OCI-LY3 (cell line): ENCODE measurements at regions not wholly inside any gene's neighbourhood (a gene's known extent, or its start where the extent isn't known, plus 50 kb on each side); places are given as distances from the start of the nearest gene placed in this dataset.

Source experiments
- EZH2phosphoT487 ChIP-seq: fragments of 200-600 bp; shearing (Covaris generic); IDR thresholded peaks from 2 replicates; pipeline ENCODE4 v1.6.1; 2018; ENCODE audit warnings: antibody characterized with exemption, mixed run types, low read depth
- TF ChIP-seq, protein P1 (sequence below): fragments of 200-600, 300-600 bp; sonication (generic); IDR thresholded peaks from 2 replicates; pipeline ENCODE4 v1.5.1; 2014; ENCODE audit warnings: antibody characterized with exemption, low read length, low read depth

DNA sequence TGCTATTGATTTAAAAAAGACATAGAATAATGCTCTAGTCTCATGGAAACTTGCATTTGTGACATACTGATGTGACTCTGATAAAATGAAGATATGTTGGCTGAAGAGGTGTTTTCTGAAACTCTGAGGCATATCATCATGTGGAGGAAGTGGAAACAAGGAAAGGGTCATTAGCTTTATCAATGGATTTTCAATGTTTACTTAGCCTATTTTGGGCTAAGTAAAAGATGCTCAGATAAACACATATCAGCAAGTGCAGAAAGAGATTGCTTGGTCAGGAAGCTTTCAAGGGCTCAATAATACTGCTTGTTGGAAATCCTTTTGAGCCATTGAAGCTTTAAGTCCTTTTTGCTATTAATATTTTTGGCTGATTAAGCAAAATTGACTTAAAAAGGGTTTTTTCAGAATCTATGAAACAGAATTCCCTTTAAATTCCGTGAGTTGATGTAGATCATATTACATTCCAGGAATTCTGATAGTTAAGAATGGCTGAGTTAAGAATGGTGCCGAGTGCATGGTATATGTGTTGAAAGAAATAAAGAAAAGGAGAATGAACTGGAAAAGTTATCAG, 952.8 kb upstream of the SPRY2 start:
- TF ChIP-seq, protein P1, sequence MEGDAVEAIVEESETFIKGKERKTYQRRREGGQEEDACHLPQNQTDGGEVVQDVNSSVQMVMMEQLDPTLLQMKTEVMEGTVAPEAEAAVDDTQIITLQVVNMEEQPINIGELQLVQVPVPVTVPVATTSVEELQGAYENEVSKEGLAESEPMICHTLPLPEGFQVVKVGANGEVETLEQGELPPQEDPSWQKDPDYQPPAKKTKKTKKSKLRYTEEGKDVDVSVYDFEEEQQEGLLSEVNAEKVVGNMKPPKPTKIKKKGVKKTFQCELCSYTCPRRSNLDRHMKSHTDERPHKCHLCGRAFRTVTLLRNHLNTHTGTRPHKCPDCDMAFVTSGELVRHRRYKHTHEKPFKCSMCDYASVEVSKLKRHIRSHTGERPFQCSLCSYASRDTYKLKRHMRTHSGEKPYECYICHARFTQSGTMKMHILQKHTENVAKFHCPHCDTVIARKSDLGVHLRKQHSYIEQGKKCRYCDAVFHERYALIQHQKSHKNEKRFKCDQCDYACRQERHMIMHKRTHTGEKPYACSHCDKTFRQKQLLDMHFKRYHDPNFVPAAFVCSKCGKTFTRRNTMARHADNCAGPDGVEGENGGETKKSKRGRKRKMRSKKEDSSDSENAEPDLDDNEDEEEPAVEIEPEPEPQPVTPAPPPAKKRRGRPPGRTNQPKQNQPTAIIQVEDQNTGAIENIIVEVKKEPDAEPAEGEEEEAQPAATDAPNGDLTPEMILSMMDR = no peak
- TF ChIP-seq EZH2phosphoT487 = no peak
